HEK293 (cell line): ENCODE measurements at regions not wholly inside any gene's neighbourhood (a gene's known extent, or its start where the extent isn't known, plus 50 kb on each side); places are given as distances from the start of the nearest gene placed in this dataset.
"Not testable (repeated sequence)": the region's sequence is repeated elsewhere in the genome, so short reads cannot be mapped to it uniquely, and the experiment has no call there.

ENCODE experiments used
- CTCF ChIA-PET: fragments of 350-600 bp; formaldehyde crosslinking; extraction: SDS; loops from one replicate; lab custom pipeline; 2021; ENCODE audit warnings: antibody characterized with exemption; lab: Yijun Ruan, JAX
- POLR2A ChIA-PET: fragments of 300-600 bp; formaldehyde crosslinking; extraction: SDS; loops from one replicate; lab custom pipeline; 2020; ENCODE audit warnings: antibody characterized with exemption, inconsistent platforms; lab: Yijun Ruan, JAX
- H3K27ac ChIP-seq: fragments of 200-500 bp; sonication (Bioruptor generic); 2 replicates; pipeline ENCODE4 v1.5.1; 2014; ENCODE audit warnings: low read depth, low read length, control low read depth, inconsistent platforms; ENCODE audit errors: extremely low read depth
- H3K36me3 ChIP-seq, 2 experiments: fragments of 200-500 bp in 1 of 2; sonication (Bioruptor generic) in 1 of 2; 1 replicate in 1 of 2; 2 replicates in 1 of 2; pipeline ENCODE4 v1.5.1; 2014 to 2017; ENCODE audit warnings: inconsistent platforms in 2 of 2, low read length in 2 of 2; ENCODE audit not compliant: control insufficient read depth in 2 of 2, insufficient read depth in 1 of 2
- H3K4me1 ChIP-seq: fragments of 200-500 bp; sonication (Bioruptor generic); 2 replicates; pipeline ENCODE4 v1.5.1; 2014; ENCODE audit warnings: mild to moderate bottlenecking, low read length, inconsistent platforms; ENCODE audit not compliant: control insufficient read depth, insufficient read depth
- H3K4me3 ChIP-seq: 2 replicates; pipeline ENCODE4 v1.5.1; 2011; ENCODE audit warnings: low read depth, mild to moderate bottlenecking, control low read depth, low read length, moderate library complexity
- H3K9me3 ChIP-seq: fragments of 200-500 bp; sonication (Bioruptor generic); 2 replicates; pipeline ENCODE4 v1.5.1; 2014; ENCODE audit warnings: low read depth, low read length, inconsistent platforms; ENCODE audit not compliant: control insufficient read depth, insufficient read depth
- BCL6B ChIP-seq: fragments of 450-650 bp; formaldehyde crosslinking; IDR thresholded peaks from 2 replicates; pipeline ENCODE4 v1.5.1; 2017; ENCODE audit warnings: missing biosample characterization, missing genetic modification characterization
- GLIS1 ChIP-seq: fragments of 450-650 bp; formaldehyde crosslinking; IDR thresholded peaks from 2 replicates; pipeline ENCODE4 v1.5.1; 2016; ENCODE audit warnings: missing biosample characterization, missing genetic modification characterization
- KLF17 ChIP-seq: fragments of 450-650 bp; formaldehyde crosslinking; IDR thresholded peaks from 2 replicates; pipeline ENCODE4 v1.5.1; 2016; ENCODE audit warnings: missing biosample characterization, missing genetic modification characterization
- KLF8 ChIP-seq: fragments of 450-650 bp; formaldehyde crosslinking; IDR thresholded peaks from 2 replicates; pipeline ENCODE4 v1.5.1; 2016; ENCODE audit warnings: missing biosample characterization, missing genetic modification characterization
- KLF9 ChIP-seq: fragments of 450-650 bp; formaldehyde crosslinking; IDR thresholded peaks from 2 replicates; pipeline ENCODE4 v1.5.1; 2016; ENCODE audit warnings: missing biosample characterization, missing genetic modification characterization, low read depth
- ZBTB1 ChIP-seq: fragments of 450-650 bp; formaldehyde crosslinking; IDR thresholded peaks from 2 replicates; pipeline ENCODE4 v1.5.1; 2016; ENCODE audit warnings: missing biosample characterization, missing genetic modification characterization
- ZNF138 ChIP-seq: fragments of 450-650 bp; formaldehyde crosslinking; IDR thresholded peaks from 2 replicates; pipeline ENCODE4 v1.5.1; 2016; ENCODE audit warnings: missing biosample characterization, missing genetic modification characterization, borderline replicate concordance
- ZNF248 ChIP-seq: fragments of 450-650 bp; formaldehyde crosslinking; IDR thresholded peaks from 2 replicates; pipeline ENCODE4 v1.5.1; 2017; ENCODE audit warnings: missing biosample characterization, missing genetic modification characterization
- ZNF350 ChIP-seq: fragments of 450-650 bp; formaldehyde crosslinking; IDR thresholded peaks from 2 replicates; pipeline ENCODE4 v1.5.0; 2017; ENCODE audit warnings: missing biosample characterization, mild to moderate bottlenecking, missing genetic modification characterization
- ZNF394 ChIP-seq: fragments of 450-650 bp; formaldehyde crosslinking; IDR thresholded peaks from 2 replicates; pipeline ENCODE4 v1.5.1; 2016; ENCODE audit warnings: missing biosample characterization, missing genetic modification characterization, mild to moderate bottlenecking, moderate library complexity, borderline replicate concordance
- ZNF529 ChIP-seq: fragments of 450-650 bp; formaldehyde crosslinking; IDR thresholded peaks from 2 replicates; pipeline ENCODE4 v1.5.1; 2017; ENCODE audit warnings: missing genetic modification characterization, missing biosample characterization; ENCODE audit not compliant: insufficient replicate concordance
- ZNF530 ChIP-seq: fragments of 450-650 bp; formaldehyde crosslinking; IDR thresholded peaks from 2 replicates; pipeline ENCODE4 v1.5.1; 2016; ENCODE audit warnings: low read depth, missing biosample characterization, missing genetic modification characterization
- ZNF626 ChIP-seq: fragments of 450-650 bp; sonication (Bioruptor Pico); formaldehyde crosslinking; IDR thresholded peaks from 2 replicates; pipeline ENCODE4 v1.5.1; 2018; ENCODE audit warnings: missing biosample characterization, missing genetic modification characterization, inconsistent platforms
- ZNF664 ChIP-seq: fragments of 450-650 bp; formaldehyde crosslinking; IDR thresholded peaks from 2 replicates; pipeline ENCODE4 v1.5.1; 2016; ENCODE audit warnings: missing biosample characterization, missing genetic modification characterization
- ZNF768 ChIP-seq: fragments of 450-650 bp; formaldehyde crosslinking; IDR thresholded peaks from 2 replicates; pipeline ENCODE4 v1.5.1; 2018; ENCODE audit warnings: missing biosample characterization, mild to moderate bottlenecking, missing genetic modification characterization
- ZNF791 ChIP-seq: fragments of 450-650 bp; formaldehyde crosslinking; IDR thresholded peaks from 2 replicates; pipeline ENCODE4 v1.5.1; 2016; ENCODE audit warnings: missing biosample characterization, missing genetic modification characterization
- ZNF830 ChIP-seq: fragments of 450-650 bp; IDR thresholded peaks from 2 replicates; pipeline ENCODE4 v1.5.0; 2018; ENCODE audit warnings: missing biosample characterization, missing genetic modification characterization, low read depth, mild to moderate bottlenecking, moderate library complexity
- TF ChIP-seq, protein P1 (sequence below): fragments of 450-650 bp; formaldehyde crosslinking; IDR thresholded peaks from 2 replicates; pipeline ENCODE4 v1.5.1; 2017; ENCODE audit warnings: missing biosample characterization, missing genetic modification characterization
- TF ChIP-seq, protein P2 (sequence below): fragments of 450-650 bp; formaldehyde crosslinking; IDR thresholded peaks from 2 replicates; pipeline ENCODE4 v1.5.1; 2016; ENCODE audit warnings: missing biosample characterization, missing genetic modification characterization, borderline replicate concordance
- TF ChIP-seq, protein P3 (sequence below): fragments of 450-650 bp; formaldehyde crosslinking; IDR thresholded peaks from 2 replicates; pipeline ENCODE4 v1.5.1; 2016; ENCODE audit warnings: missing biosample characterization, missing genetic modification characterization

GRCh38 chr11:15685306-15685705 is 570.6 kb downstream of the INSC start:
- CTCF ChIA-PET, result interaction anchor here (1.0 kb wide), 1 partner anchor 35 kb away, joined by 3 read pairs; no protein-coding TSS in a partner anchor
- POLR2A ChIA-PET, result no interaction called here
- no peak for TF ChIP-seq BCL6B (tag by site-specific recombination)
- no peak for TF ChIP-seq ZBTB1 (tag by site-specific recombination)
- TF ChIP-seq ZNF830 (tag by site-specific recombination), result no peak
- TF ChIP-seq ZNF529 (tag by site-specific recombination), result no peak
- no peak for TF ChIP-seq GLIS1 (tag by site-specific recombination)
- no peak for TF ChIP-seq KLF9 (tag by site-specific recombination)
- TF ChIP-seq ZNF138, result no peak
- no peak for TF ChIP-seq ZNF394 (tag by site-specific recombination)
- H3K4me1 ChIP-seq, result no peaks in the 10 kb centered on the region
- H3K36me3 ChIP-seq, result no peaks in the 10 kb centered on the region
- H3K27ac ChIP-seq, result no peak overlapping the region
- H3K9me3 ChIP-seq, result no peaks in the 10 kb centered on the region
- H3K4me3 ChIP-seq, result no peak overlapping the region

DNA sequence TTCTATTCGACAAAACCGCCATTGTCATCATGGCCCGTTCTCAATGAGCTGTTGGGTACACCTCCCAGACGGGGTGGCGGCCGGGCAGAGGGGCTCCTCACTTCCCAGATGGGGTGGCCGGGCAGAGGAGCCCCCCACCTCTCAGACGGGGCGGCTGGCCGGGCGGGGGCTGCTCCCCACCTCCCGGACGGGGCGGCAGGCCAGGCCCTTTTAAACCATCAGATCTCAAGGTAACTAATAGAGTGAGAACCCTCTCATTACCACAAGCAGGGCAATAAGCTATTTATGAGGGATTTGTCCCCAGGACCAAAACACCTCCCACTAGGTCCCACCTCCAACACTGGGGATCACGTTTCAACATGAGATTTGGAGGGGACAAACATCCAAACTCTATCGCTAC is 571.5 kb downstream of the INSC start:
- H3K9me3 ChIP-seq, H3K36me3 ChIP-seq, H3K27ac ChIP-seq, H3K4me3 ChIP-seq, POLR2A ChIA-PET, H3K4me1 ChIP-seq: not testable (repeated sequence)
- CTCF ChIA-PET, result interaction anchor here (0.6 kb wide), 2 partner anchors 8 to 36 kb away, joined by 3 read pairs; no protein-coding TSS in a partner anchor

DNA sequence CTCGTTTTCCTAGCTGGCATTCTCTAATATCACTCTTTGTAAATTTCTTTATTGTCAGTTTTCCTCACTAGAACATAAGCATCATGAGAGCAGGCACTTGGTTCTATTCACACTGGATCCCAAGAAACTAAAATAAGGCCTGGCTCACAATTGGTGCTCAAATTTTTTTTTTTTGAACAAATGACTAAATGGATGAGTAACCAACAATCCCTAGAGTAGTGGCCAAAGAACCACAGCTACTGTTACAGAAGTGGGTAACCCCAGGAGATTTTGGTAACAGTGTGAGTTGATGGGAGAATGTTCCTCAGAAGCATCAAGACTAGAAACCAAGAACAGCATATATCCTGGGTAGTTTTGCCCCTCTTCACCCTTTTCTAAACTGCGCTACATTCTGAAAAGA is 572.6 kb downstream of the INSC start:
- H3K4me3 ChIP-seq, result no peak overlapping the region
- H3K36me3 ChIP-seq, result no peaks in the 10 kb centered on the region
- no peak overlapping the region for H3K27ac ChIP-seq
- ChIA-PET POLR2A (no interaction called here), CTCF (no interaction called here)
- H3K9me3 ChIP-seq, result no peaks in the 10 kb centered on the region
- H3K4me1 ChIP-seq, result no peaks in the 10 kb centered on the region
- TF ChIP-seq, protein P1, sequence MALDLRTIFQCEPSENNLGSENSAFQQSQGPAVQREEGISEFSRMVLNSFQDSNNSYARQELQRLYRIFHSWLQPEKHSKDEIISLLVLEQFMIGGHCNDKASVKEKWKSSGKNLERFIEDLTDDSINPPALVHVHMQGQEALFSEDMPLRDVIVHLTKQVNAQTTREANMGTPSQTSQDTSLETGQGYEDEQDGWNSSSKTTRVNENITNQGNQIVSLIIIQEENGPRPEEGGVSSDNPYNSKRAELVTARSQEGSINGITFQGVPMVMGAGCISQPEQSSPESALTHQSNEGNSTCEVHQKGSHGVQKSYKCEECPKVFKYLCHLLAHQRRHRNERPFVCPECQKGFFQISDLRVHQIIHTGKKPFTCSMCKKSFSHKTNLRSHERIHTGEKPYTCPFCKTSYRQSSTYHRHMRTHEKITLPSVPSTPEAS, result no peak
- TF ChIP-seq KLF8 (tag by site-specific recombination) (no peak), ZNF350 (tag by site-specific recombination) (no peak), ZNF768 (no peak), ZNF626 (tag by site-specific recombination) (no peak), ZNF248 (tag by site-specific recombination) (no peak), ZNF530 (tag by site-specific recombination) (no peak), KLF17 (tag by site-specific recombination) (no peak), ZNF664 (tag by site-specific recombination) (no peak), ZNF791 (tag by site-specific recombination) (no peak)
- TF ChIP-seq, protein P2, sequence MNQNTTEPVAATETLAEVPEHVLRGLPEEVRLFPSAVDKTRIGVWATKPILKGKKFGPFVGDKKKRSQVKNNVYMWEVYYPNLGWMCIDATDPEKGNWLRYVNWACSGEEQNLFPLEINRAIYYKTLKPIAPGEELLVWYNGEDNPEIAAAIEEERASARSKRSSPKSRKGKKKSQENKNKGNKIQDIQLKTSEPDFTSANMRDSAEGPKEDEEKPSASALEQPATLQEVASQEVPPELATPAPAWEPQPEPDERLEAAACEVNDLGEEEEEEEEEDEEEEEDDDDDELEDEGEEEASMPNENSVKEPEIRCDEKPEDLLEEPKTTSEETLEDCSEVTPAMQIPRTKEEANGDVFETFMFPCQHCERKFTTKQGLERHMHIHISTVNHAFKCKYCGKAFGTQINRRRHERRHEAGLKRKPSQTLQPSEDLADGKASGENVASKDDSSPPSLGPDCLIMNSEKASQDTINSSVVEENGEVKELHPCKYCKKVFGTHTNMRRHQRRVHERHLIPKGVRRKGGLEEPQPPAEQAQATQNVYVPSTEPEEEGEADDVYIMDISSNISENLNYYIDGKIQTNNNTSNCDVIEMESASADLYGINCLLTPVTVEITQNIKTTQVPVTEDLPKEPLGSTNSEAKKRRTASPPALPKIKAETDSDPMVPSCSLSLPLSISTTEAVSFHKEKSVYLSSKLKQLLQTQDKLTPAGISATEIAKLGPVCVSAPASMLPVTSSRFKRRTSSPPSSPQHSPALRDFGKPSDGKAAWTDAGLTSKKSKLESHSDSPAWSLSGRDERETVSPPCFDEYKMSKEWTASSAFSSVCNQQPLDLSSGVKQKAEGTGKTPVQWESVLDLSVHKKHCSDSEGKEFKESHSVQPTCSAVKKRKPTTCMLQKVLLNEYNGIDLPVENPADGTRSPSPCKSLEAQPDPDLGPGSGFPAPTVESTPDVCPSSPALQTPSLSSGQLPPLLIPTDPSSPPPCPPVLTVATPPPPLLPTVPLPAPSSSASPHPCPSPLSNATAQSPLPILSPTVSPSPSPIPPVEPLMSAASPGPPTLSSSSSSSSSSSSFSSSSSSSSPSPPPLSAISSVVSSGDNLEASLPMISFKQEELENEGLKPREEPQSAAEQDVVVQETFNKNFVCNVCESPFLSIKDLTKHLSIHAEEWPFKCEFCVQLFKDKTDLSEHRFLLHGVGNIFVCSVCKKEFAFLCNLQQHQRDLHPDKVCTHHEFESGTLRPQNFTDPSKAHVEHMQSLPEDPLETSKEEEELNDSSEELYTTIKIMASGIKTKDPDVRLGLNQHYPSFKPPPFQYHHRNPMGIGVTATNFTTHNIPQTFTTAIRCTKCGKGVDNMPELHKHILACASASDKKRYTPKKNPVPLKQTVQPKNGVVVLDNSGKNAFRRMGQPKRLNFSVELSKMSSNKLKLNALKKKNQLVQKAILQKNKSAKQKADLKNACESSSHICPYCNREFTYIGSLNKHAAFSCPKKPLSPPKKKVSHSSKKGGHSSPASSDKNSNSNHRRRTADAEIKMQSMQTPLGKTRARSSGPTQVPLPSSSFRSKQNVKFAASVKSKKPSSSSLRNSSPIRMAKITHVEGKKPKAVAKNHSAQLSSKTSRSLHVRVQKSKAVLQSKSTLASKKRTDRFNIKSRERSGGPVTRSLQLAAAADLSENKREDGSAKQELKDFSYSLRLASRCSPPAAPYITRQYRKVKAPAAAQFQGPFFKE, result no peak
- TF ChIP-seq, protein P3, sequence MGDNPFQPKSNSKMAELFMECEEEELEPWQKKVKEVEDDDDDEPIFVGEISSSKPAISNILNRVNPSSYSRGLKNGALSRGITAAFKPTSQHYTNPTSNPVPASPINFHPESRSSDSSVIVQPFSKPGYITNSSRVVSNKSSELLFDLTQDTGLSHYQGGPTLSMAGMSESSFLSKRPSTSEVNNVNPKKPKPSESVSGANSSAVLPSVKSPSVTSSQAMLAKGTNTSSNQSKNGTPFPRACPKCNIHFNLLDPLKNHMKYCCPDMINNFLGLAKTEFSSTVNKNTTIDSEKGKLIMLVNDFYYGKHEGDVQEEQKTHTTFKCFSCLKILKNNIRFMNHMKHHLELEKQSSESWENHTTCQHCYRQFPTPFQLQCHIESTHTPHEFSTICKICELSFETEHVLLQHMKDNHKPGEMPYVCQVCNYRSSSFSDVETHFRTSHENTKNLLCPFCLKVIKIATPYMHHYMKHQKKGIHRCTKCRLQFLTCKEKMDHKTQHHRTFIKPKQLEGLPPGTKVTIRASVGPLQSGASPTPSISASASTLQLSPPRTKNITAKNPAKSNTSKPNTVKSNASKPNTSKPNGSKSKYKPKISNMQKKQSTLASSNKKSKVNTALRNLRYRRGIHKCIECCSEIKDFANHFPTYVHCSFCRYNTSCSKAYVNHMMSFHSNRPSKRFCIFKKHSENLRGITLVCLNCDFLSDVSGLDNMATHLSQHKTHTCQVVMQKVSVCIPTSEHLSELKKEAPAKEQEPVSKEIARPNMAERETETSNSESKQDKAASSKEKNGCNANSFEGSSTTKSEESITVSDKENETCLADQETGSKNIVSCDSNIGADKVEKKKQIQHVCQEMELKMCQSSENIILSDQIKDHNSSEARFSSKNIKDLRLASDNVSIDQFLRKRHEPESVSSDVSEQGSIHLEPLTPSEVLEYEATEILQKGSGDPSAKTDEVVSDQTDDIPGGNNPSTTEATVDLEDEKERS (tag by site-specific recombination), result no peak
